Activated naive CD8-positive, alpha-beta T cell (primary cell): ENCODE measurements at regions not wholly inside any gene's neighbourhood (a gene's known extent, or its start where the extent isn't known, plus 50 kb on each side); places are given as distances from the start of the nearest gene placed in this dataset.
"Not testable (repeated sequence)": the region's sequence is repeated elsewhere in the genome, so short reads cannot be mapped to it uniquely, and the experiment has no call there.

Experiments
- H3K27ac Mint-ChIP-seq: one replicate; pipeline ENCODE4 v1.8.0; 2021; ENCODE audit warnings: mixed read lengths
- H3K27me3 Mint-ChIP-seq: one replicate; pipeline ENCODE4 v1.8.0; 2021; ENCODE audit warnings: mixed read lengths
- H3K36me3 Mint-ChIP-seq: one replicate; pipeline ENCODE4 v1.8.0; 2021; ENCODE audit warnings: mixed read lengths
- H3K4me1 Mint-ChIP-seq: one replicate; pipeline ENCODE4 v1.8.0; 2021; ENCODE audit warnings: low read depth, mixed read lengths
- H3K4me3 Mint-ChIP-seq: one replicate; pipeline ENCODE4 v1.8.0; 2021; ENCODE audit warnings: mild to moderate bottlenecking, mixed read lengths
- H3K9me3 Mint-ChIP-seq: one replicate; pipeline ENCODE4 v1.8.0; 2021; ENCODE audit warnings: low read depth, mixed read lengths

GRCh38 chr1:240722788-240723187, 110.8 kb upstream of the GREM2 start:
- Mint-ChIP-seq H3K4me1 (no peaks in the 10 kb centered on the region), H3K27ac (no peak overlapping the region), H3K4me3 (no peak overlapping the region), H3K36me3 (no peaks in the 10 kb centered on the region), H3K27me3 (peaks cover 2% of the 10 kb centered on the region), H3K9me3 (no peaks in the 10 kb centered on the region)

- Mint-ChIP-seq H3K36me3 (no peaks in the 10 kb centered on the region), H3K9me3 (no peaks in the 10 kb centered on the region), H3K4me1 (no peaks in the 10 kb centered on the region), H3K4me3 (no peak overlapping the region), H3K27ac (no peak overlapping the region), H3K27me3 (peaks cover 2% of the 10 kb centered on the region)
Measured at GRCh38 chr1:240720976-240721375, 109.0 kb upstream of the GREM2 start.

GRCh38 chr1:240719953-240720700, 108.2 kb upstream of the GREM2 start:
- Mint-ChIP-seq H3K4me1 (no peaks in the 10 kb centered on the region), H3K27me3 (peaks cover 2% of the 10 kb centered on the region), H3K9me3 (no peaks in the 10 kb centered on the region), H3K4me3 (no peak overlapping the region), H3K27ac (no peak overlapping the region), H3K36me3 (no peaks in the 10 kb centered on the region)

- not testable (repeated sequence) for H3K4me1 Mint-ChIP-seq, H3K4me3 Mint-ChIP-seq, H3K27me3 Mint-ChIP-seq, H3K27ac Mint-ChIP-seq, H3K9me3 Mint-ChIP-seq, H3K36me3 Mint-ChIP-seq
Measured at GRCh38 chr1:240716538-240716937, 104.6 kb upstream of the GREM2 start.

GRCh38 chr1:240714568-240715292, 102.8 kb upstream of the GREM2 start:
- Mint-ChIP-seq H3K4me1 (no peaks in the 10 kb centered on the region), H3K36me3 (no peaks in the 10 kb centered on the region), H3K9me3 (no peaks in the 10 kb centered on the region), H3K27me3 (no peaks in the 10 kb centered on the region), H3K27ac (no peak overlapping the region), H3K4me3 (no peak overlapping the region)

GRCh38 chr1:240712014-240712731, 100.2 kb upstream of the GREM2 start:
- H3K27ac Mint-ChIP-seq = no peak overlapping the region
- H3K9me3 Mint-ChIP-seq = no peaks in the 10 kb centered on the region
- H3K36me3 Mint-ChIP-seq = no peaks in the 10 kb centered on the region
- H3K4me3 Mint-ChIP-seq = no peak overlapping the region
- H3K4me1 Mint-ChIP-seq = no peaks in the 10 kb centered on the region
- H3K27me3 Mint-ChIP-seq = peaks cover 2% of the 10 kb centered on the region

- Mint-ChIP-seq H3K4me1 (no peaks in the 10 kb centered on the region), H3K4me3 (no peak overlapping the region), H3K9me3 (no peaks in the 10 kb centered on the region), H3K27ac (no peak overlapping the region), H3K27me3 (peaks cover 2% of the 10 kb centered on the region), H3K36me3 (no peaks in the 10 kb centered on the region)
Measured at GRCh38 chr1:240711020-240711419, 99.1 kb upstream of the GREM2 start.

GRCh38 chr1:240709676-240710075, 97.7 kb upstream of the GREM2 start:
- no peak overlapping the region for H3K4me3 Mint-ChIP-seq
- no peaks in the 10 kb centered on the region for H3K9me3 Mint-ChIP-seq
- H3K27ac Mint-ChIP-seq = no peak overlapping the region
- no peaks in the 10 kb centered on the region for H3K36me3 Mint-ChIP-seq
- peaks cover 2% of the 10 kb centered on the region for H3K27me3 Mint-ChIP-seq
- no peaks in the 10 kb centered on the region for H3K4me1 Mint-ChIP-seq

- no peak overlapping the region for H3K27ac Mint-ChIP-seq
- H3K9me3 Mint-ChIP-seq = no peaks in the 10 kb centered on the region
- no peaks in the 10 kb centered on the region for H3K4me1 Mint-ChIP-seq
- peaks cover 2% of the 10 kb centered on the region for H3K27me3 Mint-ChIP-seq
- no peaks in the 10 kb centered on the region for H3K36me3 Mint-ChIP-seq
- H3K4me3 Mint-ChIP-seq = no peak overlapping the region
Measured at GRCh38 chr1:240706150-240706935, 94.4 kb upstream of the GREM2 start.

GRCh38 chr1:240705579-240705978, 93.6 kb upstream of the GREM2 start:
- H3K9me3 Mint-ChIP-seq = no peaks in the 10 kb centered on the region
- H3K36me3 Mint-ChIP-seq = no peaks in the 10 kb centered on the region
- H3K27ac Mint-ChIP-seq = no peak overlapping the region
- H3K4me1 Mint-ChIP-seq = no peaks in the 10 kb centered on the region
- peaks cover 2% of the 10 kb centered on the region for H3K27me3 Mint-ChIP-seq
- no peak overlapping the region for H3K4me3 Mint-ChIP-seq

GRCh38 chr1:240701412-240701811, 89.5 kb upstream of the GREM2 start:
- Mint-ChIP-seq H3K27me3 (peaks cover 4% of the 10 kb centered on the region), H3K4me1 (no peaks in the 10 kb centered on the region), H3K4me3 (no peak overlapping the region), H3K36me3 (no peaks in the 10 kb centered on the region), H3K9me3 (no peaks in the 10 kb centered on the region), H3K27ac (no peak overlapping the region)

- peaks cover 6% of the 10 kb centered on the region for H3K27me3 Mint-ChIP-seq
- no peak overlapping the region for H3K27ac Mint-ChIP-seq
- no peaks in the 10 kb centered on the region for H3K36me3 Mint-ChIP-seq
- H3K4me3 Mint-ChIP-seq = no peak overlapping the region
- H3K9me3 Mint-ChIP-seq = no peaks in the 10 kb centered on the region
- H3K4me1 Mint-ChIP-seq = no peaks in the 10 kb centered on the region
Measured at GRCh38 chr1:240695416-240695815, 83.5 kb upstream of the GREM2 start.

- Mint-ChIP-seq H3K4me1 (no peaks in the 10 kb centered on the region), H3K27me3 (peaks cover 2% of the 10 kb centered on the region), H3K9me3 (no peaks in the 10 kb centered on the region), H3K4me3 (no peak overlapping the region), H3K36me3 (no peaks in the 10 kb centered on the region), H3K27ac (no peak overlapping the region)
Measured at GRCh38 chr1:240693844-240694243, 81.9 kb upstream of the GREM2 start.

GRCh38 chr1:240693036-240693435, 81.1 kb upstream of the GREM2 start:
- H3K27me3 Mint-ChIP-seq = peaks cover 2% of the 10 kb centered on the region
- H3K9me3 Mint-ChIP-seq = no peaks in the 10 kb centered on the region
- H3K36me3 Mint-ChIP-seq = no peaks in the 10 kb centered on the region
- H3K27ac Mint-ChIP-seq = no peak overlapping the region
- H3K4me3 Mint-ChIP-seq = no peak overlapping the region
- no peaks in the 10 kb centered on the region for H3K4me1 Mint-ChIP-seq
